ENCODE measurements at regions not wholly inside any gene's neighbourhood (a gene's known extent, or its start where the extent isn't known, plus 50 kb on each side); places are given as distances from the start of the nearest gene placed in this dataset.

- ATAC-seq = no peak
- no peak for DNase-seq (ENCODE audit: low spot score)
- intact Hi-C loops (cut with DNase I) = no loop called here
Measured at GRCh38 chr12:85352016-85352415, 72.0 kb downstream of the ALX1 start.

GRCh38 chr12:85356596-85357385 is 76.8 kb downstream of the ALX1 start:
- DNase-seq (ENCODE audit: low spot score) (no peak), ATAC-seq (no peak)
- intact Hi-C loops (cut with DNase I) = no loop called here

GRCh38 chr12:85357609-85358008 is 77.6 kb downstream of the ALX1 start:
- DNase-seq (ENCODE audit: low spot score) (no peak), ATAC-seq (no peak)
- intact Hi-C loops (cut with DNase I) = no loop called here

- no peak for DNase-seq (ENCODE audit: low spot score)
- ATAC-seq = no peak
- intact Hi-C loops (cut with DNase I) = no loop called here
Measured at GRCh38 chr12:85358715-85359114, 78.7 kb downstream of the ALX1 start.

GRCh38 chr12:85363382-85364190 is 83.6 kb downstream of the ALX1 start:
- DNase-seq (ENCODE audit: low spot score) (no peak), ATAC-seq (peak; percentile 97)

GRCh38 chr12:85367936-85368335 is 87.9 kb downstream of the ALX1 start:
- DNase-seq (ENCODE audit: low spot score) = no peak
- intact Hi-C loops (cut with DNase I) = no loop called here
- ATAC-seq = no peak

More at GRCh38 chr12:85363382-85364190, 83.6 kb downstream of the ALX1 start:
- intact Hi-C loops (cut with DNase I) = no loop called here

GRCh38 chr12:85369365-85370154 is 89.5 kb downstream of the ALX1 start:
- no peak for DNase-seq (ENCODE audit: low spot score)
- ATAC-seq = no peak
- intact Hi-C loops (cut with DNase I) = no loop called here

GRCh38 chr12:85373045-85373444 is 93.0 kb downstream of the ALX1 start:
- intact Hi-C loops (cut with DNase I) = no loop called here
- DNase-seq (ENCODE audit: low spot score) = no peak
- ATAC-seq = no peak

GRCh38 chr12:85374981-85375380 is 95.0 kb downstream of the ALX1 start:
- no peak for ATAC-seq
- no peak for DNase-seq (ENCODE audit: low spot score)
- intact Hi-C loops (cut with DNase I) = no loop called here

GRCh38 chr12:85385406-85385805 is 105.4 kb downstream of the ALX1 start:
- intact Hi-C loops (cut with DNase I) = no loop called here
- ATAC-seq (no peak), DNase-seq (ENCODE audit: low spot score) (no peak)

GRCh38 chr12:85390266-85390665 is 110.2 kb downstream of the ALX1 start:
- intact Hi-C loops (cut with DNase I) = no loop called here
- ATAC-seq (no peak), DNase-seq (ENCODE audit: low spot score) (no peak)

GRCh38 chr12:85392508-85392907 is 112.5 kb downstream of the ALX1 start:
- intact Hi-C loops (cut with DNase I) = no loop called here
- DNase-seq (ENCODE audit: low spot score) = no peak
- no peak for ATAC-seq

GRCh38 chr12:85393606-85394005 is 113.6 kb downstream of the ALX1 start:
- intact Hi-C loops (cut with DNase I) = no loop called here
- no peak for ATAC-seq
- DNase-seq (ENCODE audit: low spot score) = no peak

- intact Hi-C loops (cut with DNase I) = no loop called here
- ATAC-seq (no peak), DNase-seq (ENCODE audit: low spot score) (no peak)
Measured at GRCh38 chr12:85394065-85394464, 114.0 kb downstream of the ALX1 start.

GRCh38 chr12:85394809-85395208 is 114.8 kb downstream of the ALX1 start:
- ATAC-seq = no peak
- DNase-seq (ENCODE audit: low spot score) = no peak
- intact Hi-C loops (cut with DNase I) = no loop called here

- intact Hi-C loops (cut with DNase I) = no loop called here
- no peak for DNase-seq (ENCODE audit: low spot score)
- ATAC-seq = no peak
Measured at GRCh38 chr12:85405262-85405661, 125.2 kb downstream of the ALX1 start.

GRCh38 chr12:85405781-85406522 is 125.9 kb downstream of the ALX1 start:
- DNase-seq (ENCODE audit: low spot score) (no peak), ATAC-seq (peak; percentile 82)
- intact Hi-C loops (cut with DNase I) = no loop called here

GRCh38 chr12:85413266-85413665 is 133.2 kb downstream of the ALX1 start:
- intact Hi-C loops (cut with DNase I) = no loop called here
- ATAC-seq = no peak

GRCh38 chr12:85422762-85423161 is 142.7 kb downstream of the ALX1 start:
- DNase-seq (ENCODE audit: low spot score) = no peak
- intact Hi-C loops (cut with DNase I) = no loop called here
- no peak for ATAC-seq

More at GRCh38 chr12:85413266-85413665, 133.2 kb downstream of the ALX1 start:
- no peak for DNase-seq (ENCODE audit: low spot score)

Data from sciatic nerve (tissue), 2 donors.